GM12892 (cell line): ENCODE measurements at regions not wholly inside any gene's neighbourhood (a gene's known extent, or its start where the extent isn't known, plus 50 kb on each side); places are given as distances from the start of the nearest gene placed in this dataset.

Source experiments
- POLR2A ChIP-seq: IDR thresholded peaks from 2 replicates; pipeline ENCODE4 v1.6.1; 2011; ENCODE audit warnings: low read depth, low read length, control low read depth
- TAF1 ChIP-seq: IDR thresholded peaks from 2 replicates; pipeline ENCODE4 v1.6.1; 2011; ENCODE audit warnings: low read depth, mild to moderate bottlenecking, control low read depth, low read length, borderline replicate concordance

DNA sequence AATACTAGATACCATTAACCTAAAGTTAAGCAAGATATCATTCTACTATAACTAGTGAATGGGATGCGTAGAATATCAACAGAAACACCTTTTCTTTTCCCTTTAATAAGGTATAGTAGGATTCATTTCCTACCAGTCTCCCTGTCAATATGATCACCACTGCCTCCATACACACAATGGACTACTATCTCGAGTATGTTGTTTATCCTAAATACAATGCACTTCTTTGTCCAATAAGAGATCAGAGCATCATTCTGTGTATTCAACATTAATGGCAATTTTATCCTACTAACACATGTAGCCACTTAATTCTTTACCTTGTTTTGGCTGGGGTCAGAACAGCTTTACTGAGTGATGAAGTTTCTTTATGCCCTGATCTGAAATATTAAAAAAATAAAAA is 276.3 kb downstream of the TFEC start:
- TF ChIP-seq TAF1 (no peak), POLR2A (no peak)
